HepG2 (cell line): ENCODE measurements at regions not wholly inside any gene's neighbourhood (a gene's known extent, or its start where the extent isn't known, plus 50 kb on each side); places are given as distances from the start of the nearest gene placed in this dataset.

Source experiments
- ATAC-seq: fragments of 200-7000 bp; cut with Tn5 transposase; 3 replicates; pipeline ENCODE4 v1.9.1; 2020; ENCODE audit warnings: mild to moderate bottlenecking, moderate library complexity
- BruUV-seq: library from RNA; stranded (reverse); fragments of 400-500 nt; replicated peaks from 2 replicates; lab custom pipeline; 2021; lab: Mats Ljungman, UMichigan
- CTCF ChIA-PET: fragments of 300-600 bp; formaldehyde crosslinking; extraction: SDS; loops from one replicate; lab custom pipeline; 2021; ENCODE audit warnings: low total read pairs, inconsistent platforms, low intra/inter-chr PET ratio; lab: Yijun Ruan, JAX
- POLR2A ChIA-PET: fragments of 350-600 bp; sonication (Branson Sonifier 250); formaldehyde crosslinking; loops from one replicate; lab custom pipeline; 2020; ENCODE audit warnings: antibody characterized with exemption, inconsistent platforms; lab: Yijun Ruan, JAX
- DNase-seq: peaks from one replicate; pipeline ENCODE4 v3.0.0-alpha.2; 2015; ENCODE audit warnings: low spot score
- FAIRE-seq: peaks from 3 replicates; lab custom pipeline; 2011; peaks lifted over from hg19 to GRCh38; lab: Jason Lieb, UNC
- H2AFZ ChIP-seq: one replicate; pipeline ENCODE4 v1.6.1; 2011; ENCODE audit warnings: low read length, inconsistent platforms
- H3K27ac ChIP-seq: fragments of 300-600 bp; 3 replicates; pipeline ENCODE4 v1.8.0; 2011; ENCODE audit warnings: mixed run types, mild to moderate bottlenecking, mixed read lengths, low read length, inconsistent platforms; ENCODE audit not compliant: insufficient read depth; ENCODE audit errors: extremely low read length
- H3K27me3 ChIP-seq, 2 experiments: fragments of 200-600 bp in 1 of 2; 2 replicates in 1 of 2; 3 replicates in 1 of 2; pipeline versions ENCODE4 v1.6.0 to v1.8.0; 2011; ENCODE audit warnings: low read length in 2 of 2, mild to moderate bottlenecking in 2 of 2, moderate library complexity in 2 of 2, inconsistent platforms in 1 of 2; ENCODE audit not compliant: insufficient read depth in 2 of 2, control insufficient read depth in 1 of 2
- H3K36me3 ChIP-seq, 2 experiments: fragments of 200-600 bp in 1 of 2; replicated peaks in 1 of 2; 2 replicates in 1 of 2; 3 replicates in 1 of 2; pipeline versions ENCODE4 v1.5.1 to v1.8.0; 2011; ENCODE audit warnings: low read length in 2 of 2, inconsistent platforms in 1 of 2; ENCODE audit not compliant: insufficient read depth in 2 of 2, control insufficient read depth in 1 of 2
- H3K4me1 ChIP-seq: 2 replicates; pipeline ENCODE4 v1.5.1; 2012; ENCODE audit warnings: low read length, inconsistent platforms; ENCODE audit not compliant: insufficient read depth
- H3K4me2 ChIP-seq: 2 replicates; pipeline ENCODE4 v1.6.0; 2011; ENCODE audit warnings: low read depth, low read length, inconsistent platforms
- H3K4me3 ChIP-seq, 3 experiments: fragments of 200-600 bp in 1 of 3; sonication (generic), shearing (Covaris generic) in 1 of 3; replicated peaks in 1 of 3; 2 replicates each; pipeline ENCODE4 v1.5.1; 2011 to 2016; ENCODE audit warnings: low read length in 3 of 3, inconsistent platforms in 2 of 3, low read depth in 2 of 3, mild to moderate bottlenecking in 2 of 3, control low read depth in 1 of 3, mixed read lengths in 1 of 3; ENCODE audit not compliant: insufficient read depth in 1 of 3
- H3K79me2 ChIP-seq: one replicate; pipeline ENCODE4 v1.6.1; 2011; ENCODE audit warnings: low read length, inconsistent platforms; ENCODE audit not compliant: insufficient read depth
- H3K9ac ChIP-seq: 2 replicates; pipeline ENCODE4 v1.6.0; 2011; ENCODE audit warnings: mild to moderate bottlenecking, low read depth, low read length, inconsistent platforms; ENCODE audit not compliant: insufficient read depth
- H3K9me3 ChIP-seq: 2 replicates; pipeline ENCODE4 v1.5.1; 2012; ENCODE audit warnings: mild to moderate bottlenecking, low read length
- H4K20me1 ChIP-seq: 2 replicates; pipeline ENCODE4 v1.6.0; 2011; ENCODE audit warnings: inconsistent platforms, mild to moderate bottlenecking, low read length, moderate library complexity; ENCODE audit not compliant: insufficient read depth
- BHLHE40 ChIP-seq: IDR thresholded peaks from 2 replicates; pipeline ENCODE4 v1.6.1; 2011; ENCODE audit warnings: low read length, improper control_type of control experiment
- GFI1 ChIP-seq: sonication (generic); formaldehyde crosslinking; IDR thresholded peaks from 2 replicates; pipeline ENCODE4 v1.5.0; 2020; ENCODE audit warnings: missing genetic modification reagents, mild to moderate bottlenecking, borderline replicate concordance
- HNRNPL ChIP-seq: fragments of 200-400 bp; formaldehyde crosslinking; IDR thresholded peaks from 2 replicates; pipeline ENCODE4 v1.6.1; 2017; ENCODE audit warnings: mild to moderate bottlenecking, low read depth, low read length
- KAT2B ChIP-seq: fragments of 150-350 bp; IDR thresholded peaks from 2 replicates; pipeline ENCODE4 v1.6.1; 2014; ENCODE audit warnings: low read depth, low read length, borderline replicate concordance
- KAT7 ChIP-seq: IDR thresholded peaks from 2 replicates; pipeline ENCODE4 v1.6.1; 2018; ENCODE audit warnings: borderline replicate concordance, missing compliant biosample characterization
- SAP130 ChIP-seq: IDR thresholded peaks from 2 replicates; pipeline ENCODE4 v1.6.1; 2016; ENCODE audit warnings: low read depth
- ZNF30 ChIP-seq: sonication (generic); formaldehyde crosslinking; IDR thresholded peaks from 2 replicates; pipeline ENCODE4 v1.5.0; 2020; ENCODE audit warnings: mild to moderate bottlenecking, missing genetic modification reagents
- ZNF333 ChIP-seq: sonication (generic); formaldehyde crosslinking; IDR thresholded peaks from 2 replicates; pipeline ENCODE4 v1.4.0; 2020; ENCODE audit warnings: mild to moderate bottlenecking, missing genetic modification reagents, borderline replicate concordance
- ZNF776 ChIP-seq: sonication (generic); formaldehyde crosslinking; IDR thresholded peaks from 2 replicates; pipeline ENCODE4 v1.4.0; 2020; ENCODE audit warnings: mild to moderate bottlenecking, missing genetic modification reagents
- WGBS: methylation state at CpG from one replicate; pipeline ENCODE4 v1.1.6; 2017; ENCODE audit warnings: low lambda C conversion rate; 5-methylcytosine and 5-hydroxymethylcytosine counted together
- in situ Hi-C: cut with HindIII; loops from 2 replicates; pipeline ENCODE4 v1.10.0; 2017; ENCODE audit warnings: low pct_unique_long_range_greater_than_20kb; ENCODE audit not compliant: extremely low pct_ligation_motif_present
- intact Hi-C: fragments of 100-400 bp; cut with micrococcal nuclease; formaldehyde crosslinking; loops from one replicate; pipeline ENCODE4 v1.10.0; 2022; ENCODE audit not compliant: unreplicated experiment
- TF ChIP-seq, protein P1 (sequence below): sonication (generic); formaldehyde crosslinking; IDR thresholded peaks from 2 replicates; pipeline ENCODE4 v1.5.0; 2020; ENCODE audit warnings: mild to moderate bottlenecking, missing genetic modification reagents
- TF ChIP-seq, protein P2 (sequence below): sonication (generic); formaldehyde crosslinking; IDR thresholded peaks from 2 replicates; pipeline ENCODE4 v1.9.0; 2022; ENCODE audit warnings: missing genetic modification reagents, mild to moderate bottlenecking, borderline replicate concordance
- TF ChIP-seq, protein P3 (sequence below): sonication (generic); formaldehyde crosslinking; IDR thresholded peaks from 2 replicates; pipeline ENCODE4 v1.4.0; 2020; ENCODE audit warnings: missing genetic modification reagents

DNA sequence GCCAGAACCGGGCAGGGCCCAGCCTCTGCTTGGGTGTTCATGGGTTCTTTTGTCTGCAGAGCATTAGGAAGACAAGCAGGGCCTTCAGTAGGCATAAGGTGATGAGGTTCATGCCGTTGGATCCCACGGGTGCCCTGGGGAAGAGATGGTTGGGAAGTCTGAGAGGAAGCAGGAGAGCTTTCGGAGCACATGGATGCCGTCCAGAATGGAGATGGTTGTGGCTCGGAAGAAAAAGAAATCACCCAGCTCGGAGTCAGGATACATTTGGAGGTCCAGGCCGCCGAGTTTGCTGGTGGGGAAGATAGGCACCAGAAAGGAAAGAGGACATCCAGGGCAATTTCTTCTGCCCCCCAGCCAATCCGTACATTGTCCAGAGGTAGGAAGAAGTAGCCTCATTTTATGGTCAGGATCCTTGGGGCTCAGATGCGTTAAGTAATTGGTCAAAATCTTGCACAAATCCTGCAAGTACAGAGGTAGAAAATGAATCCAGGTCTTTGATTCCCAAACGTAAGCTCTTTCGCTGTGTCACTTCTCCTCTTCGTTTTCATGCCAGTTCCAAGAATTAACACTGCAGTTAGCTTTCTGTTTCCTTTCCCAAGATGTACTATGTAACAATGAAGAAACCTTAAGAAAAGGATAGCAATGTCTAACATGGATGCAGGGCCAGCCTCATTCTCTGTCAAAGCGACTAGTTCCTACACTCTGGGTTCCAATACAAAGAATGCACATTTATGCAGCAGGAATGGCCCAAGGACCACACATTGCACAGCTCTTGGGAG, 147.8 kb upstream of the KLF6 start:
- intact Hi-C loops (no loop called here), in situ Hi-C loops (no loop called here)
- H3K4me2 ChIP-seq, result no peak overlapping the region
- H3K27me3 ChIP-seq, result peaks cover 4 to 29% of the 10 kb centered on the region in 2 experiments; a peak in 2 of 5 replicates
- ATAC-seq (no peak), FAIRE-seq (no peak), DNase-seq (no peak)
- H2AFZ ChIP-seq, result no peak overlapping the region
- H3K4me1 ChIP-seq, result no peaks in the 10 kb centered on the region
- no TSS peak for BruUV-seq
- H3K79me2 ChIP-seq, result no peaks in the 10 kb centered on the region
- no peak overlapping the region for H3K27ac ChIP-seq
- H3K36me3 ChIP-seq, result no peaks in the 10 kb centered on the region
- H3K4me3 ChIP-seq, result no peak overlapping the region
- WGBS, result 30% methylated on average over 15 of the region's 15 CpGs
- POLR2A ChIA-PET, result interaction anchor here (0.7 kb wide), 1 partner anchor 102 kb away, joined by 3 read pairs; no protein-coding TSS in a partner anchor
- CTCF ChIA-PET, result no interaction called here
- no peaks in the 10 kb centered on the region for H3K9me3 ChIP-seq
- no peak overlapping the region for H3K9ac ChIP-seq
- TF ChIP-seq, protein P1, sequence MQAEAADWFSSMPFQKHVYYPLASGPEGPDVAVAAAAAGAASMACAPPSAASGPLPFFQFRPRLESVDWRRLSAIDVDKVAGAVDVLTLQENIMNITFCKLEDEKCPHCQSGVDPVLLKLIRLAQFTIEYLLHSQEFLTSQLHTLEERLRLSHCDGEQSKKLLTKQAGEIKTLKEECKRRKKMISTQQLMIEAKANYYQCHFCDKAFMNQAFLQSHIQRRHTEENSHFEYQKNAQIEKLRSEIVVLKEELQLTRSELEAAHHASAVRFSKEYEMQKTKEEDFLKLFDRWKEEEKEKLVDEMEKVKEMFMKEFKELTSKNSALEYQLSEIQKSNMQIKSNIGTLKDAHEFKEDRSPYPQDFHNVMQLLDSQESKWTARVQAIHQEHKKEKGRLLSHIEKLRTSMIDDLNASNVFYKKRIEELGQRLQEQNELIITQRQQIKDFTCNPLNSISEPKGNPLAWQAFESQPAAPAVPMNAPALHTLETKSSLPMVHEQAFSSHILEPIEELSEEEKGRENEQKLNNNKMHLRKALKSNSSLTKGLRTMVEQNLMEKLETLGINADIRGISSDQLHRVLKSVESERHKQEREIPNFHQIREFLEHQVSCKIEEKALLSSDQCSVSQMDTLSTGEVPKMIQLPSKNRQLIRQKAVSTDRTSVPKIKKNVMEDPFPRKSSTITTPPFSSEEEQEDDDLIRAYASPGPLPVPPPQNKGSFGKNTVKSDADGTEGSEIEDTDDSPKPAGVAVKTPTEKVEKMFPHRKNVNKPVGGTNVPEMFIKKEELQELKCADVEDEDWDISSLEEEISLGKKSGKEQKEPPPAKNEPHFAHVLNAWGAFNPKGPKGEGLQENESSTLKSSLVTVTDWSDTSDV, result no peak
- TF ChIP-seq BHLHE40, result no peak
- TF ChIP-seq KAT2B, result no peak
- no peaks in the 10 kb centered on the region for H4K20me1 ChIP-seq

DNA sequence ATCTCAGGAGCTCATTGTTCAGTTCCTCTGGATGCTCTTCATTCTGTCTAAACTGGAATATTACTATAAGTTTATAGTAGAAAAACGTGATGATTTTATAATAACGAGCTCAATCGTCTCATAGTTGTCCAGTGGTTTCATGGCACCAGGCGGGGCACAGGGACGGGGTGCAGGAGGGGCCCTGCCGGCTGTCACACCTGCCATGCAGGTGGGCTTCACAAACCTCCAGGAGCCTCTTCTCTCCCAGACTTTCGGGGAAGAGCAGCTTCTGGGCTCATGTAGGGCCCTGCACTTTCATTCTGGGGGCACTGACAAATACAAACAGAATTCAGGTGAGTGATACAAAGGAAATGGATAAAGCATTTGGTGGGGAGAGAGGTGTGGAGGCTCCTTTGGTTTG, 146.9 kb upstream of the KLF6 start:
- H3K36me3 ChIP-seq, result no peaks in the 10 kb centered on the region
- no peak overlapping the region for H3K9ac ChIP-seq
- no peaks in the 10 kb centered on the region for H3K4me1 ChIP-seq
- peaks cover 4 to 33% of the 10 kb centered on the region in 2 experiments; a peak in 2 of 5 replicates for H3K27me3 ChIP-seq
- ChIA-PET CTCF (no interaction called here), POLR2A (interaction anchor here (0.7 kb wide), 1 partner anchor 101 kb away, joined by 3 read pairs; no protein-coding TSS in a partner anchor)
- no peak overlapping the region for H3K4me2 ChIP-seq
- ATAC-seq, result no peak
- H3K9me3 ChIP-seq, result no peaks in the 10 kb centered on the region
- no TSS peak for BruUV-seq
- H3K27ac ChIP-seq, result no peak overlapping the region
- H2AFZ ChIP-seq, result no peak overlapping the region
- no peaks in the 10 kb centered on the region for H3K79me2 ChIP-seq
- H3K4me3 ChIP-seq, result no peak overlapping the region
- in situ Hi-C loops (no loop called here), intact Hi-C loops (no loop called here)
- no peak for DNase-seq
- 56% methylated on average over 7 of the region's 7 CpGs for WGBS
- H4K20me1 ChIP-seq, result no peaks in the 10 kb centered on the region
- no peak for FAIRE-seq
- TF ChIP-seq, protein P2, sequence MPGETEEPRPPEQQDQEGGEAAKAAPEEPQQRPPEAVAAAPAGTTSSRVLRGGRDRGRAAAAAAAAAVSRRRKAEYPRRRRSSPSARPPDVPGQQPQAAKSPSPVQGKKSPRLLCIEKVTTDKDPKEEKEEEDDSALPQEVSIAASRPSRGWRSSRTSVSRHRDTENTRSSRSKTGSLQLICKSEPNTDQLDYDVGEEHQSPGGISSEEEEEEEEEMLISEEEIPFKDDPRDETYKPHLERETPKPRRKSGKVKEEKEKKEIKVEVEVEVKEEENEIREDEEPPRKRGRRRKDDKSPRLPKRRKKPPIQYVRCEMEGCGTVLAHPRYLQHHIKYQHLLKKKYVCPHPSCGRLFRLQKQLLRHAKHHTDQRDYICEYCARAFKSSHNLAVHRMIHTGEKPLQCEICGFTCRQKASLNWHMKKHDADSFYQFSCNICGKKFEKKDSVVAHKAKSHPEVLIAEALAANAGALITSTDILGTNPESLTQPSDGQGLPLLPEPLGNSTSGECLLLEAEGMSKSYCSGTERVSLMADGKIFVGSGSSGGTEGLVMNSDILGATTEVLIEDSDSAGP (CRISPR knock-in tag), result no peak
- TF ChIP-seq ZNF333 (CRISPR knock-in tag) (no peak), ZNF30 (CRISPR knock-in tag) (no peak), ZNF776 (CRISPR knock-in tag) (no peak), SAP130 (CRISPR knock-in tag) (no peak), KAT7 (no peak), HNRNPL (no peak), GFI1 (CRISPR knock-in tag) (no peak)
- TF ChIP-seq, protein P3, sequence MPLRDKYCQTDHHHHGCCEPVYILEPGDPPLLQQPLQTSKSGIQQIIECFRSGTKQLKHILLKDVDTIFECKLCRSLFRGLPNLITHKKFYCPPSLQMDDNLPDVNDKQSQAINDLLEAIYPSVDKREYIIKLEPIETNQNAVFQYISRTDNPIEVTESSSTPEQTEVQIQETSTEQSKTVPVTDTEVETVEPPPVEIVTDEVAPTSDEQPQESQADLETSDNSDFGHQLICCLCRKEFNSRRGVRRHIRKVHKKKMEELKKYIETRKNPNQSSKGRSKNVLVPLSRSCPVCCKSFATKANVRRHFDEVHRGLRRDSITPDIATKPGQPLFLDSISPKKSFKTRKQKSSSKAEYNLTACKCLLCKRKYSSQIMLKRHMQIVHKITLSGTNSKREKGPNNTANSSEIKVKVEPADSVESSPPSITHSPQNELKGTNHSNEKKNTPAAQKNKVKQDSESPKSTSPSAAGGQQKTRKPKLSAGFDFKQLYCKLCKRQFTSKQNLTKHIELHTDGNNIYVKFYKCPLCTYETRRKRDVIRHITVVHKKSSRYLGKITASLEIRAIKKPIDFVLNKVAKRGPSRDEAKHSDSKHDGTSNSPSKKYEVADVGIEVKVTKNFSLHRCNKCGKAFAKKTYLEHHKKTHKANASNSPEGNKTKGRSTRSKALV (CRISPR knock-in tag), result no peak
